ENCODE measurements at regions not wholly inside any gene's neighbourhood (a gene's known extent, or its start where the extent isn't known, plus 50 kb on each side); places are given as distances from the start of the nearest gene placed in this dataset.
A peak's percentile ranks its signal among the peaks of the same experiment; 100 is the strongest.

- peak; percentile 30; the same call in 1 of the 2 replicates for TF ChIP-seq ARID4A (CRISPR knock-in tag; IDR thresholded peaks at IDR 0.05; ENCODE audit: borderline replicate concordance)
- TF ChIP-seq MATR3 (CRISPR knock-in tag; IDR thresholded peaks at IDR 0.05): no peak
- TF ChIP-seq DRAP1 (CRISPR knock-in tag; IDR thresholded peaks at IDR 0.05): 0 out of 2 replicates have a peak, but pooled peaks have one; percentile 15
- peak; percentile 57; the same call in 1 of the 2 replicates for TF ChIP-seq BCL6 (CRISPR knock-in tag; IDR thresholded peaks at IDR 0.05)
- peak; percentile 41 for TF ChIP-seq ZFP91 (CRISPR knock-in tag; IDR thresholded peaks at IDR 0.05; ENCODE audit: borderline replicate concordance)
- 0 out of 2 replicates have a peak, but pooled peaks have one; percentile 45 for TF ChIP-seq ZNF430 (CRISPR knock-in tag; IDR thresholded peaks at IDR 0.05)
- TF ChIP-seq MTF2 (CRISPR knock-in tag; IDR thresholded peaks at IDR 0.05; ENCODE audit: borderline replicate concordance): no peak
- peak; percentile 84 for TF ChIP-seq ZBTB43 (CRISPR knock-in tag; conservative IDR thresholded peaks at IDR 0.05)
- TF ChIP-seq MIER3 (CRISPR knock-in tag; IDR thresholded peaks at IDR 0.05; ENCODE audit: borderline replicate concordance): 0 out of 2 replicates have a peak, but pooled peaks have one; percentile 20
- TF ChIP-seq FOXP1 (IDR thresholded peaks at IDR 0.05): no peak
- TF ChIP-seq FOXP1 (CRISPR knock-in tag; IDR thresholded peaks at IDR 0.05): peak; percentile 28; the same call in 1 of the 2 replicates
- TF ChIP-seq ZNF597 (CRISPR knock-in tag; IDR thresholded peaks at IDR 0.05): no peak
- peak; percentile 88 for TF ChIP-seq PITX1 (CRISPR knock-in tag; IDR thresholded peaks at IDR 0.05)
- TF ChIP-seq SOX13 (IDR thresholded peaks at IDR 0.05): peak; percentile 21; the same call in 1 of the 2 replicates
- TF ChIP-seq SOX13 (CRISPR knock-in tag; conservative IDR thresholded peaks at IDR 0.05 in 1 of 2, IDR thresholded peaks at IDR 0.05 in 1 of 2): peak in 1 of 2 experiments; percentile 2; a peak in 1 of 4 replicates
- 0 out of 2 replicates have a peak, but pooled peaks have one; percentile 37 for TF ChIP-seq SMAD1 (CRISPR knock-in tag; IDR thresholded peaks at IDR 0.05; ENCODE audit: borderline replicate concordance, low read depth)
- TF ChIP-seq ZNF75D (CRISPR knock-in tag; IDR thresholded peaks at IDR 0.05; ENCODE audit: borderline replicate concordance): no peak
- no peak for TF ChIP-seq ZNF670 (CRISPR knock-in tag; IDR thresholded peaks at IDR 0.05; ENCODE audit: borderline replicate concordance)
- peak; percentile 22 to 49; a peak in 1 of 4 replicates for TF ChIP-seq POLR2A (IDR thresholded peaks at IDR 0.05; ENCODE audit: insufficient read depth in 1 of 2, low read depth in 2 of 2, low read length in 2 of 2)
- TF ChIP-seq ZNF614 (CRISPR knock-in tag; IDR thresholded peaks at IDR 0.05; ENCODE audit: borderline replicate concordance): peak; percentile 62; the same call in 1 of the 2 replicates
Observed at GRCh38 chr10:61000769-61001730, 57.1 kb upstream of the RHOBTB1 start (continued).
